IMR-90 (cell line): ENCODE measurements at regions not wholly inside any gene's neighbourhood (a gene's known extent, or its start where the extent isn't known, plus 50 kb on each side); places are given as distances from the start of the nearest gene placed in this dataset.

Source experiments
- ATAC-seq: fragments of 200-7000 bp; cut with Tn5 transposase; 2 replicates; pipeline ENCODE4 v1.9.1; 2020; ENCODE audit warnings: low read depth, mild to moderate bottlenecking, moderate library complexity
- BruUV-seq: library from RNA; stranded (reverse); fragments of 400-500 nt; replicated peaks from 2 replicates; lab custom pipeline; 2021; lab: Mats Ljungman, UMichigan
- CTCF ChIA-PET: fragments of 300-600 bp; formaldehyde crosslinking; extraction: SDS; loops from one replicate; lab custom pipeline; 2021; ENCODE audit warnings: antibody characterized with exemption; lab: Yijun Ruan, JAX
- POLR2A ChIA-PET: fragments of 300-600 bp; sonication (Branson Sonifier 250); formaldehyde crosslinking; loops from one replicate; lab custom pipeline; 2022; ENCODE audit warnings: antibody characterized with exemption; ENCODE audit not compliant: unreplicated experiment; lab: Charles Lee
- DNase-seq: peaks from one replicate; pipeline ENCODE4 v3.0.0; 2013
- H2AFZ ChIP-seq: replicated peaks from 2 replicates; pipeline ENCODE3; 2013; ENCODE audit warnings: low read length, mild to moderate bottlenecking; ENCODE audit not compliant: poor library complexity
- H2AK5ac ChIP-seq: 2 replicates; pipeline ENCODE4 v1.6.1; 2013; ENCODE audit warnings: low read depth, low read length, inconsistent platforms
- H2AK9ac ChIP-seq: replicated peaks from 2 replicates; pipeline ENCODE3; 2013; ENCODE audit warnings: mild to moderate bottlenecking, low read depth, low read length, moderate library complexity; ENCODE audit not compliant: poor library complexity
- H2BK120ac ChIP-seq: 2 replicates; pipeline ENCODE4 v1.6.1; 2013; ENCODE audit warnings: low read depth, low read length, inconsistent platforms
- H2BK15ac ChIP-seq: 3 replicates; pipeline ENCODE4 v1.6.1; 2013; ENCODE audit warnings: low read depth, low read length, inconsistent platforms
- H2BK20ac ChIP-seq: 2 replicates; pipeline ENCODE4 v1.6.1; 2013; ENCODE audit warnings: low read depth, mild to moderate bottlenecking, inconsistent platforms, low read length, moderate library complexity
- H2BK5ac ChIP-seq: 2 replicates; pipeline ENCODE4 v1.6.1; 2013; ENCODE audit warnings: mild to moderate bottlenecking, low read depth, low read length, inconsistent platforms; ENCODE audit not compliant: poor library complexity, severe bottlenecking
- H3K14ac ChIP-seq: replicated peaks from 2 replicates; pipeline ENCODE4 v1.6.1; 2013; ENCODE audit warnings: low read depth, low read length, inconsistent platforms
- H3K18ac ChIP-seq: 2 replicates; pipeline ENCODE4 v1.6.1; 2013; ENCODE audit warnings: low read depth, low read length, control low read depth
- H3K23ac ChIP-seq: 2 replicates; pipeline ENCODE4 v1.6.1; 2013; ENCODE audit warnings: low read depth, low read length, inconsistent platforms
- H3K27ac ChIP-seq: 2 replicates; pipeline ENCODE4 v1.5.1; 2013; ENCODE audit warnings: mild to moderate bottlenecking, control low read depth, low read length; ENCODE audit not compliant: insufficient read depth
- H3K27me3 ChIP-seq: 2 replicates; pipeline ENCODE4 v1.6.1; 2013; ENCODE audit warnings: low read length; ENCODE audit not compliant: control insufficient read depth, insufficient read depth
- H3K36me3 ChIP-seq: 2 replicates; pipeline ENCODE4 v1.6.1; 2013; ENCODE audit warnings: low read length, mixed read lengths; ENCODE audit not compliant: control insufficient read depth, insufficient read depth
- H3K4ac ChIP-seq: 2 replicates; pipeline ENCODE4 v1.6.1; 2013; ENCODE audit warnings: low read depth, low read length, inconsistent platforms
- H3K4me1 ChIP-seq: 2 replicates; pipeline ENCODE4 v1.6.1; 2013; ENCODE audit warnings: low read length, mixed read lengths; ENCODE audit not compliant: control insufficient read depth, insufficient read depth
- H3K4me2 ChIP-seq: 2 replicates; pipeline ENCODE4 v1.6.1; 2013; ENCODE audit warnings: low read depth, mild to moderate bottlenecking, control low read depth, low read length, moderate library complexity
- H3K4me3 ChIP-seq: 2 replicates; pipeline ENCODE4 v1.5.1; 2013; ENCODE audit warnings: low read depth, mild to moderate bottlenecking, control low read depth, low read length, moderate library complexity; ENCODE audit not compliant: insufficient read depth
- H3K56ac ChIP-seq: 2 replicates; pipeline ENCODE4 v1.6.1; 2013; ENCODE audit warnings: low read length, inconsistent platforms; ENCODE audit not compliant: insufficient read depth; ENCODE audit errors: extremely low read depth
- H3K79me1 ChIP-seq, 2 experiments: 2 replicates each; pipeline ENCODE4 v1.6.1; 2013; ENCODE audit warnings: low read length in 2 of 2, inconsistent platforms in 1 of 2, low read depth in 1 of 2
- H3K9ac ChIP-seq: 2 replicates; pipeline ENCODE4 v1.6.1; 2013; ENCODE audit warnings: low read depth, low read length, control low read depth
- H3K9me1 ChIP-seq: 2 replicates; pipeline ENCODE4 v1.6.1; 2013; ENCODE audit warnings: low read length, inconsistent platforms; ENCODE audit not compliant: insufficient read depth
- H3K9me3 ChIP-seq: 2 replicates; pipeline ENCODE4 v1.6.1; 2013; ENCODE audit warnings: low read length; ENCODE audit not compliant: control insufficient read depth, insufficient read depth
- H4K20me1 ChIP-seq: 2 replicates; pipeline ENCODE4 v1.6.1; 2013; ENCODE audit warnings: low read length, inconsistent platforms; ENCODE audit not compliant: insufficient read depth
- H4K5ac ChIP-seq: 2 replicates; pipeline ENCODE4 v1.6.1; 2013; ENCODE audit warnings: mild to moderate bottlenecking, low read depth, low read length, control low read depth
- H4K8ac ChIP-seq, 2 experiments: 2 replicates each; pipeline ENCODE4 v1.6.1; 2013; ENCODE audit warnings: low read depth in 2 of 2, low read length in 2 of 2, control low read depth in 1 of 2, inconsistent platforms in 1 of 2
- H4K91ac ChIP-seq: 2 replicates; pipeline ENCODE4 v1.6.1; 2013; ENCODE audit warnings: low read depth, low read length, inconsistent platforms; ENCODE audit not compliant: insufficient read depth
- BHLHE40 ChIP-seq: fragments of 150-350 bp; IDR thresholded peaks from 2 replicates; pipeline ENCODE4 v1.6.1; 2016; ENCODE audit warnings: mild to moderate bottlenecking, low read depth, low read length
- CEBPB ChIP-seq: IDR thresholded peaks from 2 replicates; pipeline ENCODE4 v1.6.1; 2012; ENCODE audit warnings: low read depth, low read length, improper control_type of control experiment
- WGBS, 2 experiments: methylation state at CpG; one replicate each; pipeline versions ENCODE4 v1.1.5 to v1.1.7; 2013; ENCODE audit warnings: missing lambda C conversion rate in 2 of 2; ENCODE audit not compliant: insufficient read length in 1 of 2; ENCODE audit errors: extremely low coverage in 2 of 2; 5-methylcytosine and 5-hydroxymethylcytosine counted together
- dilution Hi-C: fragments of 300-500 bp; cut with HindIII; formaldehyde crosslinking; loops from one replicate; pipeline ENCODE4 v1.14.3; 2018; ENCODE audit warnings: low sequenced_read_pairs; ENCODE audit not compliant: unreplicated experiment
- in situ Hi-C: fragments of 300-500 bp; cut with MboI; formaldehyde crosslinking; loops from 3 replicates; pipeline ENCODE4 v1.14.3; 2019; ENCODE audit warnings: low sequenced_read_pairs, inconsistent platforms, mixed read lengths
- intact Hi-C: fragments of 100-400 bp; cut with micrococcal nuclease; formaldehyde crosslinking; loops from 2 replicates; pipeline ENCODE4 v1.10.0; 2022

- Histone ChIP-seq H3K4ac (peak overlapping the region; percentile 52; the same call in 1 of the 2 replicates), H2AK5ac (no peak overlapping the region), H3K18ac (peak overlapping the region; percentile 87; the same call in 1 of the 2 replicates), H3K79me1 (no peaks in the 10 kb centered on the region), H2BK5ac (peak overlapping the region; percentile 82), H2AFZ (no peak overlapping the region), H3K36me3 (no peaks in the 10 kb centered on the region), H4K91ac (peak overlapping the region; percentile 39; the same call in 1 of the 2 replicates), H3K4me1 (peaks cover 1% of the 10 kb centered on the region; the same call in 1 of the 2 replicates), H3K9me3 (no peaks in the 10 kb centered on the region), H2AK9ac (no peak overlapping the region), H4K8ac (peak overlapping the region; percentile 41 to 76), H3K4me3 (no peak overlapping the region), H2BK20ac (peak overlapping the region; percentile 82; the same call in 1 of the 2 replicates), H4K5ac (peak overlapping the region; percentile 46; the same call in 1 of the 2 replicates), H2BK120ac (peak overlapping the region; percentile 60), H2BK15ac (peak overlapping the region; percentile 33; the same call in 1 of the 3 replicates), H3K27ac (no peak overlapping the region), H3K27me3 (no peaks in the 10 kb centered on the region), H3K23ac (peak overlapping the region; percentile 27; the same call in 1 of the 2 replicates), H4K20me1 (no peaks in the 10 kb centered on the region), H3K9ac (no peak overlapping the region), H3K56ac (peak overlapping the region; percentile 58), H3K14ac (0 out of 2 replicates have a peak overlapping the region, but pooled peaks have one; percentile 14), H3K4me2 (peak overlapping the region; percentile 40; the same call in 1 of the 2 replicates), H3K9me1 (no peaks in the 10 kb centered on the region)
- peak; percentile 88 for DNase-seq
- dilution Hi-C loops = no loop called here
- TF ChIP-seq BHLHE40 (no peak), CEBPB (0 out of 2 replicates have a peak, but pooled peaks have one; percentile 23)
- in situ Hi-C loops = no loop called here
- ChIA-PET CTCF (no interaction called here), POLR2A (no interaction called here)
- intact Hi-C loops = no loop called here
- WGBS, 2 experiments = no CpG with 5 or more reads among the region's 1 CpG
- peak; percentile 76 for ATAC-seq
- no TSS peak for BruUV-seq
These were observed 138.9 kb downstream of the TENT5A start for GRCh38 chr6:81613606-81614005.
